Endothelial cell of hepatic sinusoid (primary cell): ENCODE measurements at regions not wholly inside any gene's neighbourhood (a gene's known extent, or its start where the extent isn't known, plus 50 kb on each side); places are given as distances from the start of the nearest gene placed in this dataset.

Experiments
- in situ Hi-C: cut with HindIII; loops from 2 replicates; pipeline ENCODE4 v1.10.0; 2017; ENCODE audit warnings: low sequenced_read_pairs

GRCh38 chr9:118281772-118282171 is 577.6 kb downstream of the TLR4 start:
- in situ Hi-C loops: no loop called here

- in situ Hi-C loops: no loop called here
These were observed 579.3 kb downstream of the TLR4 start for GRCh38 chr9:118283488-118283887.

GRCh38 chr9:118290116-118290515 is 585.9 kb downstream of the TLR4 start:
- in situ Hi-C loops: no loop called here

- in situ Hi-C loops: no loop called here
These were observed 591.2 kb downstream of the TLR4 start for GRCh38 chr9:118295413-118295812.

GRCh38 chr9:118302721-118303120 is 598.5 kb downstream of the TLR4 start:
- in situ Hi-C loops: no loop called here

- in situ Hi-C loops: no loop called here
These were observed 599.0 kb downstream of the TLR4 start for GRCh38 chr9:118303216-118303615.

GRCh38 chr9:118305331-118305730 is 601.1 kb downstream of the TLR4 start:
- in situ Hi-C loops: no loop called here

- in situ Hi-C loops: no loop called here
These were observed 602.6 kb downstream of the TLR4 start for GRCh38 chr9:118306801-118307200.

GRCh38 chr9:118313965-118314364 is 609.8 kb downstream of the TLR4 start:
- in situ Hi-C loops: no loop called here

GRCh38 chr9:118316831-118317343 is 612.7 kb downstream of the TLR4 start:
- in situ Hi-C loops: no loop called here

GRCh38 chr9:118318770-118319431 is 614.7 kb downstream of the TLR4 start:
- in situ Hi-C loops: no loop called here

- in situ Hi-C loops: no loop called here
These were observed 617.6 kb downstream of the TLR4 start for GRCh38 chr9:118321788-118322187.

- in situ Hi-C loops: no loop called here
These were observed 620.5 kb downstream of the TLR4 start for GRCh38 chr9:118324706-118325105.

GRCh38 chr9:118325757-118326156 is 621.6 kb downstream of the TLR4 start:
- in situ Hi-C loops: no loop called here

- in situ Hi-C loops: no loop called here
These were observed 622.1 kb downstream of the TLR4 start for GRCh38 chr9:118326326-118326725.

GRCh38 chr9:118330191-118330986 is 626.2 kb downstream of the TLR4 start:
- in situ Hi-C loops: no loop called here

- in situ Hi-C loops: no loop called here
These were observed 627.4 kb downstream of the TLR4 start for GRCh38 chr9:118331622-118332045.

GRCh38 chr9:118336250-118336942 is 632.2 kb downstream of the TLR4 start:
- in situ Hi-C loops: no loop called here

GRCh38 chr9:118336943-118337330 is 632.7 kb downstream of the TLR4 start:
- in situ Hi-C loops: no loop called here

GRCh38 chr9:118360036-118360435 is 655.8 kb downstream of the TLR4 start:
- in situ Hi-C loops: no loop called here

- in situ Hi-C loops: no loop called here
These were observed 657.9 kb downstream of the TLR4 start for GRCh38 chr9:118362123-118362522.

- in situ Hi-C loops: no loop called here
These were observed 658.4 kb downstream of the TLR4 start for GRCh38 chr9:118362596-118362995.
